NCI-H1417 (cell line): ENCODE measurements at regions not wholly inside any gene's neighbourhood (a gene's known extent, or its start where the extent isn't known, plus 50 kb on each side); places are given as distances from the start of the nearest gene placed in this dataset.

Source experiments
- DNase-seq, 3 experiments: peaks; one replicate each; lab custom pipeline; 2025; lab: John Stamatoyannopoulos, UW

DNA sequence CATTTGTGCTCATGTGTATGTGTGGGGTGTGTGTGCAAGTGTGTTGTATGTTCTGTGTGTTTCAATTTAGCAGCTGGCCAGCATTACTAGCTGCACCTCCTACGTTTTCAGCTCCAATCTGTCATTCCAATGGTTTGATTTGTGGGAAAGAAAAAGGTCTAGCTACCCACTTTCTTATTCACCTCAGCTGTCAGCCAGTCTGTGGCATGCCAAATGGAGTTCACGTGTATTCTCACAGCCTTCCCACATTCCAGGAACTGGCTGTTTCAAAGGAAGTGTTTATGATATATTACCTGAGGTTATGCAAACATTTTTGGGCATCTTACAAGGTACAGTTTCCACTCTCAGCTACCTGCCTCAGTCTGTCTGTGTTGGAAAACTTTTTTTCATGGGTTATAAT, 220.2 kb upstream of the CPNE8 start:
- DNase-seq: no peak

DNA sequence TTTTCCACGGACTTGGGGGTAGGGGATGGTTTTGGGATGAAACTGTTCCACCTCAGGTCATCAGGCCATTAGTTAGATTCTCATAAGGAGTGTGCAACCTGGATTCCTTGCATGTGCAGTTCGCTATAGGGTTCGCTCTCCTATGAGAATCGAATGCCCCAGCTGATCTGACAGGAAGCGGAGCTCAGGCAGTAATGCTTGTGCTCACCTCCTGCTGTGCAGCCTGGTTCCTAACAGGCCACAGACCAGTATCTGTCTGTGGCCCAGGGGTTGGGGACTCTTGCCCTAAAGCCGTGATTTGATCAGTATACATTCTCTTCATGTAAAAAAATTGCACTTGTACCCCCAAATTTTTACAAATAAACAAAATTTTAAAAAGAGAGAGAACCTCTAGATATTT, 219.4 kb upstream of the CPNE8 start:
- DNase-seq: no peak

DNA sequence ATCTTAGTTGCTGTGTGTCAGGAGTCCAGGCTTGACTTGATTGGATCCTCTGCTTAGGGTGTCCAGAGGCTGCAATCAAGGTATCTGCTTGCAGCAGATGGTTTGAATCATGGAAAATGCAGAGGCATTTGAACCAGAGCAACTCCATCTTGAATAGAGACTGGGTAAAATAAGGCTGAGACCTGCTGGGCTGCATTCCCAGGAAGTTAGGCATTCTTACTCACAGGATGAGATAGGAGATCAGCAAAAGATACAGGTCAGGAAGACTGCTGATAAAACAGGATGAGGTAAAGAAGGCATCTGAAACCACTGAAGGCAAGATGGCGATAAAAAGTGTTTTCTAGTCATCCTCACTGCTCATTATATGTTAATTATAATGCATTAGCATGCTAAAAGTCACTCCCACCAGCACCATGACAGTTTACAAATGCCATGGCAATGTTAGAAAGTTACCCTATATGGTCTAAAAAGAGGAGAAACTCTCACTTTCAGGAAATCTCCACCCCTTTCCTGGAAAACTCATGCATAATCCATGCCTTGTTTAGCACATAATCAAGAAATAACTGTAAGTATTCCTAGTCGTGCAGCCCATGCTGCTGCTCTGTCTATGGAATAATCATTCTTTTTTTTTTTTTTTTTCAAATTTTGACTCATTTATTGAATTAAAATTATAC, 218.3 kb upstream of the CPNE8 start:
- DNase-seq: no peak

DNA sequence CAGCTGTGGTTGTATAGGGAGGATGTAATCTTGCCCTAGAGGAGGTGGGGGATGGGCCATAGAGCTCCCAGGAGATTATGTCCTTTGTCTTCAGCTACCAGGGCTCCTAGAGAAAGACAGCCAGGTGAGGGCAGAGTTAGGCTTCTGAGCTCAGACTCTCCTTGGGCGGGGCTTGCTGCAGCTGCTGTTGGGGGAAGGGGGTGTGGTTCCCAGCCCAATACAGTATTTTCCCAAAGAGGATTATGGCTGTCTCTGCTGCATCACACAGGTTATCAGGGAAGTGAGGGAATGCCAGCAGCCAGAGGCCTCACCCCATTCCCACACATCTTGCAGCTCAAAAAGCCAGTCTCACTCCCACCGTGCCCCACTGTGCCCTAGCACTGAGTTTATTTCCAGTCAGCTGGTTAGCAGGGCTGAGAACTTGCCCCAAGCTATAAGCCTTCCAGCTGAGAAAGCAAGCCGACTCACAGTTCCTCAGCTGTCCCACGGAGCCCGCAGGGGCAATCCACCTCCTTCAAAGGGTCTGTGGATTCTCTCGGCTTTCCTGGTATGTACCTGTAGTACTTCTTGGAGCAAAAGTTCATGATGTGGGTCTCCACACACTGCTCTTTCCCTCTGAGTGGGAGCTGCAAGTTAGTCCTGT, 217.3 kb upstream of the CPNE8 start:
- peak in 1 of 3 experiments; percentile 29 for DNase-seq

DNA sequence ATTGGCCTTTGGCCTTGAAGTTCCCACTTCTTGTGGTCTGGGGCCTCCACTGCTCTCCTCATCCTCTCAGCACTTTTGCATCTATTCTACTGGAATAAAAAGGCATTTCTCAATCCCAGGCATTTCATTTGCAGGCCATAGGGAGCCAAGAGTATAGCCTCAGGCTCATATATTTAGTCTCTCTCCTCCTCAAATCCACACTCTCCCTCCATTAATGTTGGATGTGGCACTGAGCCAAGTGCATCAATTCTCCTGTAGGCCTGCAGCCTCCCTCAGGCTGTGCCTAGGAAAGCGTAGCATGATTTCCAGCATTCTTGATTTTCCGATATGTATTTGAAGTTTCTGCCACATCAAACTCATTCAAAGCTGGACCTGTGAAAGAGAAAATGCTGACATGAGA, 211.5 kb upstream of the CPNE8 start:
- peak in 1 of 3 experiments; percentile 27 for DNase-seq

DNA sequence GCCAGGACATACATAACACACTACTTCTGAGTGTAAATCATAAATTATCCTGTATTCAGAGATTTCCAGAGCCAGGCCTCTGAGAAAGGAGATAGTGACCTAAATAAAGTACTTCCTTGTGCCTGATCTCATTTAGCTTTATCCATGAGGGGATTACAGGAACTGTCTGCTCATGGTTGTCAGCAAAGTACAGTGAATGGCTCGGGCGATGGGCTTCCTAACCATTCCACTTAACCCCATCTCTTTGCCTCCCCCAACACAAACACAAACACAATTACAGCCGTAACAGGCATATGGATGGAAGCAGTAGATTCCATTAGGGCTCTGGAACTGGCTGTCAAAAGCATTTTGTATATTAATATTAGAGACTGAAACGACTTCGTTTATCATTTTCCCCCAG, 206.7 kb upstream of the CPNE8 start:
- DNase-seq: no peak

DNA sequence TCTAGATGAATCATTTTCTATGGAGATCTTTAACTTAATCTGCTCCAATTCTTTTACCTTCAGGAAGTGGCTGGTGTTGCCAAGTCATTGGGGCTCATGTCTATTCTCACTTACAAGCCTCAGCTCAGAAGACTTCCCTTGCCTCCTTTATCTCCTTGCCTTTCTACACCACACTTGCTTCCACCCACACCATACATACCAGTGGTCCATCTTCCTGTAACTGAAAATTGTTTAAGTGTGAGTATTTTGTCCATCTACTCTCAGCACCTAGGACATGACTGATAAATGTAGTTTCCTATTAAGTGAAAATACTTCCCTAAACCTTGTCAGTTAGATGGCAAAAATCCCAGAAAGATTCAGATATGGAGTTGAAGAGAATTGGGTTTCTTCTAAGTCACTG, 199.7 kb upstream of the CPNE8 start:
- DNase-seq: no peak

DNA sequence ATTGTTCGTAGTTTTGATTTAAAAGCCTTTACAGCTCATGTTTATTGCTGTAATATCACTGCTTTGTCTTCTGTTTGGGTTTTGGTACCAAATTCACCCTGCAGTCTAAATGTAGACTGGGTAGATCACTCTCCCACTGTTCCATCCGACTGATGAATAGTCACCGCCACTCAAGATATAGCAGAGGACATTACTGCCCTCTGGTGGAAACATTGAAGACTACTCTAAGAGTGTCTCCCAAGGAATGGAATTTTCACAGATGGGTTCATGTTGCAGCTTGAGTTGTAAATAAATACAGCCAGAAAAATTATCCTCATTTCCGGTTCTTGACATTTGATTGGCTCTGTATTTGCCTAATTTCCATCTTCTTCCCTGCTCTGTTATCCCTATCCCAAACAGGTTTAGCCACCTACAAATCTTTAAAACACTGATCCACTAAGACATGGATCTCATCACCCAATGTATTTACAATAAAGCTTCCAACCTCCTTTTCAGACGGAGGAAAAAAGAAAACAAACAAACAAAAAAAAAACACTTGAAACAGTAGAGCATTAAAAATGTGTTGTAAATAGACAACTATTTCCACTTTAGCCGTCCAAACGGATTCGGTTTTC, 198.3 kb upstream of the CPNE8 start:
- DNase-seq: peak; percentile 30 to 80 (median 30)

DNA sequence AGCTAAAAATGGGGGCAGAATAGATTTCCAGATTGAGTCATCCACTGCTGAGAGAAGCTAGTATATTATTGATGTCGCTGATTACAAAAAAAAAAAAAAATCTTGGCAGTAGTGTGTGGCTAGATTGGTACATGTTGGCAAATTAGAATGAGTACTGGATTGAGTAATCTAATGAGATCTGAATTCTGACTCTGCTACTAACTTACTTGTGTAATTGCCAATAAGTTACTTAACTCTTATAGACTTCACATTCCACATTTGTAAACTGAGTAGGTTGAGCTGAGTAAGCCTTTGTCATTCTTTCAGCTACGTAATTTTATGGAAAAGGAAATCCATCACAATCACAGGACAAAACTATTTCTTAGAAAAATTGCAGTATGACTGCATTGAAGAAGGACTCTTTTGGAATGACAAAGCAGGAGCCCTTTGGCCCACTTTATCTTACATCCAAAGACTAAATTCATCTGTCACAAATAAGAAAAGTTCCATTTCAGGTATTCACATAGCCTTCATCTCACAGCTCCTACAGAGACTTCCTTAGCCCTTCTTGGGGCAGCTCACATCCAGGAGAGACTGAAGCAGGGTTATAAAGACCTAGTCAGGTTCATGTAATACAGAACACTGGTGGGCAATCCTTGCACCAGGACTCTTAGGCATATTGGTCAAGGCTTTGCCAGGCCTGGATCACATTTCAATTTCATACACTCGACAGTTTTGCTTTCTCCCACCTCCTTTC, 197.3 kb upstream of the CPNE8 start:
- no peak for DNase-seq

DNA sequence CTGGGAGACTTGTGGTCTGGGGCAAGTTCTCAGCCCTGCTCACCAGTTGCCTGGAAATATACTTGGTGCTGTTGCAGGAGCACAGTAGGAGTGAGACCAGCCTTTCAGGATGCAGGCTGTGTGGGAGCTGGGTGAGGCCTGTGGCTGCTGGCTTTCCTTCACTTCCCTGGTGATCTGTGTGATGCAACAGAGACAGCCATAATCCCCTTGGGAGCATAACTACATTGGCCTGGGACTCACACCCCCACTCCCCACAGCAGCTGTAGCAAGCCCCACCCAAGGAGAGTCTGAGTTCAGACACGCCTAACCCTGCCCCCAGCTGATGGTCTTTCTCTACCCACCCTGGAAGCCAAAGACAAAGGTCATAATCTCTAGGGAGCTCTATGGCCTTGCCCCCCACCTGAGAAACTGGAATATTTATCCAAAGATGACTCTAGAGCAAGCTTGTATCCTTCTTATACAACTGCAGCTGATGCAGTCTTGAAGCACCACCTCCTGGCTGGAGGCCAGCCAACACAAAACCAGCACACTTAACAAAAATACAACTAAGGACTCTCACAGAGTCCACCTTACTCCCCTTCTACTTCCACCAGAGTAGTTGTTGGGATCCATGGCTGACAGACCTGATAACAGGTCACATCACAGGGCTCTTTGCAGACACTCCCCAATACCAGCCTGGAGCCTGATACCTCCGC, 190.4 kb upstream of the CPNE8 start:
- DNase-seq: no peak

DNA sequence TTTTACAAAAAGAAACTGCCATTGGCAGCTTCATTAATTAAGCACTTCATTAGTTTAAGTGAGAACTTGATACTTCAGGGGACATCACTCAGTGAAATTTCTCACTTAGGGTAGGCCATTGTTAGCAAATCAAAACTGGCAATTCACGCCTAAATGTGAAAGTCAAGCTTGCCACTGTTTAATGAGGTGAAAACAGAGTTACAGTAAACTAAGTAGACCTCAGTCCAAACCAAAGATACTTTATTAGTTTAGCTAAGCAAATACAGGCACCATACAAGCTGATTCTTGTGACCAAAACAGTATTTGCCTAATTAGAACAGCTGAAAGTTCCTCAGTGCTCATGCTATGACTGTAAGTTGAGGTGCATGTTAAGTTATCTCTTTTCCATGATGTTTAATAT, 176.5 kb upstream of the CPNE8 start:
- no peak for DNase-seq

DNA sequence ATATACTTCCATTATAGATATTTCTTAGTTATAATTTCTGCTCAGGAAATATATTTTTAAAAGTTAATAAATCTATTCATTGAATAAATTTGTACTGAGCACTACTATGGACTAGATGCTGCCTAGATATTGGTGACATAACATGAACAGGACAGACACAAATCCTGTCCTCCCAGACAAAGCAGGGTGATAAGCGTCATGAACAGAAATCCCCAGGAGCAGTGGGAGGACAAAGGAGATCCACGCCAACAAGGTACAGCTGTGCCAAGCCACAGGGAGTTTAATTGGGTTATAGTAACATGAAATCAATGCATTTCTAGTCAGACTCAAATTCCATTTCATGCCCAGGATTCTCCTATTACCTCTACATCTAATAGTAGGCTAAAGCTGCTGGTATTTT, 171.8 kb upstream of the CPNE8 start:
- DNase-seq: no peak

DNA sequence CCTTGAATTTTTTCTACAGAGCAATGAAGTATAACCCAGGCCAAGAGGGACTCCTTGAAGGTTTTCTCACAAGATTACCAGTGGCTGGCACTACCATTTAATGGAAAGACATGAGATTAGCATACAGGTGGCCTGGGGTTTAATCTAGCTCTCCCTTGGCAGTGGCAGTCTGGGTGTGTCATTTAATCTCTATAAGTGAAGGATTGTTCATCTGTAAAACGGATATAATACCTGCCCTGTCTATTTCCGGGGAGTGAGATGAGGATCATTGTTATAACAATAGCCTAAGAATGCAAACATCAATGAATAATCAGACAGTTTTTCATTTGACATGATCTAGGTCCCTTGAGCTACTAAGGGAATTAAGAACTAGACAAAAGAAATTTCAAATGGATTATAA, 168.7 kb upstream of the CPNE8 start:
- DNase-seq: no peak

DNA sequence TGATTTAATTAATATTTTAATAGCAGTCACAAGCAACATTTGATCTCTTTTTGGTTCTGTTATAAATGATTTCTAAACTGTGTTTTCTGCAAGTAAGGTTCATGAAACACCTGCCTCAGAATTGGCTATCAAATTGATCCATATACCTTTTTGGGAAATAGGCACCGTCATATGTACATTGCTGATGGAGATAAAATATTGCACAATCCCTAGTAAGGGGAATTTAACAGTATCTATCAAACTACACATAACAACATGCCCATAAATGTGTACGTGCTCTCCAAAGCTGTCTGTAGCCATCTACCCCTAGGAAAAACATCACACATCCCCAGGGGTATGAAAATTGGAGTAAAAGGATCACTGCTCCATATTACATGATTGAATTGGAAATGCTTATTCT, 167.3 kb upstream of the CPNE8 start:
- no peak for DNase-seq

DNA sequence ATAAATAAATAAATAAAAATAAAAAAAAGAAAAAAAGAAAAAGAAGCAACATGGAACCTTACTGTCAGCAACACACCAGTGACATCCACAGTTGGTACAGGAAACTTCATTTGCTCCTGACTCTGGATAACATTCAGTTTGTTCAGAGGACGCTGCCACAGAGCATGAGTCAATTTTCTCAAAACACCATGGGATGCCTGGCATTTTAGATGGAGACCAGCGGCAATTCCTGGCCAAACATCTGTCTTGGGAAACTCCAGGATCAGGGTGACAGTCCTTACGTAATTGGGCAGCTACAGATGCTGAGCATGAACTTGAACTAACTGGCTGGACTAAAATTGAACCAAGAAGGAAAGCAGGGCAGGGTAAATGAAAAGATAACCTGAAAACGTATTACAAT, 166.2 kb upstream of the CPNE8 start:
- DNase-seq: no peak

DNA sequence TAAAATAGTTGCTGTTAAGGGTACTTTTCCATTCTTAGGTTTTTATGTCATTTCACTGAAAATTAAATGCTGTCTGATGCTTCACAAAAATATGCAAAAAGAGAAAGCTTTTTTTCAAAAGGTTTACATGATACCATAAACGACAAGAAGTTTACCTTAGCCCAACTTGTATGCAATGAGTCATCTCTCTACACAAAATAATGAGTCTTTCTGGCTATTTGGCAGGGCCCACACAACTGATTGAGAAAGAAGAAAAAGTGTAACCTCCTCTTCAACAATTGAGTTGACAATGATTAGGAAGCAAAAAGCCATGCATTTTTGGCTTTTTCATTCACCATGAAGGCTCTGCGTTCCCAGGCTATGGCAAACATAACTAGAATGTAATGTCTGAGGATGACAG, 165.4 kb upstream of the CPNE8 start:
- no peak for DNase-seq

DNA sequence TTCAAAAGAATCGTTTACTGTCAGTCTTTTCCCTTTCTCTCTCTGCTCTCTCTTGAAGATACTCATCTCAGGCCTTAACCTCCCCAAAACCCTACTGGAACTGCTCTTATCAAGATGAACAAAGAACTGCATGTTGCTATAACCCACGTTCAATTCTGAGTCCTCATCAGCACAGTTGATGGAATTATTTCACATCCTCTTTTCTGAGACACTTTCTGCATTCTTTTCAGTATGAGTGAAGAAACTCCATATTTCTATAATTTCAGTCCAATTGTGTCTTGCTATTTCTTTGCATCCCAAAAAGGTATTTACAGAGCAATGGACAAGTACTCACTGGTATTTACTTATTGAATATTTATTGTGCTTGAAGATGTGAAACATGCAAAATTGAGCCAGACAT, 160.1 kb upstream of the CPNE8 start:
- no peak for DNase-seq

DNA sequence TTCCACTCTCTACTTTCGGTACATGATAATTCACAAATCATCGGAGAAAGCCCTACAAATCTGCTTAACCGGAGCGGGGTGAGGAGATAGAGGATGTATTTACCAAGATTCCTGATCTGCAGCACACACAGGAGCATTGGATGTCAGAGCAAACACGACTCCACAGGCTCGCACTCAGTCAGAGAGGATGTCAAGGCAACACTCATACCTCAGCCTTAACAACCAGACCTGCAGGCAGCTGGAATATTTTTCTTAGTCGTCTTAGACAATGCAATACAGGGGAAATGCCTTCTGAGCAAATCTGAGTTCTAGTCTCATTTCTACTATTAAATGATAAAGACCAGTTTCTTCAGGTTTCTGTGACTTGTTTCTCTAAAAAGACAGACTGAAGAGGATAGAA, 159.3 kb upstream of the CPNE8 start:
- peak in 1 of 3 experiments; percentile 2 for DNase-seq

DNA sequence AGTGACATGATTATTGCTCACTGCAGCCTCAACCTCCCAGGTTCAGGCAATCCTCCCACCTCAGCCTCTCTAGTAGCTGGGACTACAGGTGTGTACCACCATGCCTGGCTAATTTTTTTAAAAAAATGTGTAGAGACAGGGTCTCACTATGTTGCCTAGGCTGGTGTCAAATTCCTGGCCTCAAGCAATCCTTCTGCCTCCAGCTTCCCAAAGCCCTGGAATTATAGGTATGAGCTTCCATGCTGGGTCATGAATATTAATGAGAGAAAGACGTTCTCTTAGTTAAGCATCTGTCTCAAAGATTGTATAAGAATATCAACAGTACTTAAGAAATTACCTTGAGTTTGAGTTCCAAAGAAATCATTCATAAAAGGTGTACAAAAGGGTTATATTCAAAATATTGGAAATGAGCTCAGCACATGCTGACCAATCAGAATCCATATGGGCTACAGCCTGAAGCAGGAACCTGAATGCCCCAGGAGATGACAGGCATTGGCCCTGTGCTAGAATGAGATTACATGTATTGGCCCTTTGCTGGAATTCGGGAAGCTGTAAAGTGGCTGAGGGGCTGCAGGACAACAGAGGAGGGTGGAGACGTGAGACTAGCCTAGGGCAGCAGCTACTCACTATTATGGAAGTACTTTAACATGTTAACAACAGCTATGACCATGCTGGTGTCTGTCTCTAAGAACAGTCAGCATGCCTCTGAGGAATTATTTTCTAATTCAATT, 157.0 kb upstream of the CPNE8 start:
- DNase-seq: no peak

DNA sequence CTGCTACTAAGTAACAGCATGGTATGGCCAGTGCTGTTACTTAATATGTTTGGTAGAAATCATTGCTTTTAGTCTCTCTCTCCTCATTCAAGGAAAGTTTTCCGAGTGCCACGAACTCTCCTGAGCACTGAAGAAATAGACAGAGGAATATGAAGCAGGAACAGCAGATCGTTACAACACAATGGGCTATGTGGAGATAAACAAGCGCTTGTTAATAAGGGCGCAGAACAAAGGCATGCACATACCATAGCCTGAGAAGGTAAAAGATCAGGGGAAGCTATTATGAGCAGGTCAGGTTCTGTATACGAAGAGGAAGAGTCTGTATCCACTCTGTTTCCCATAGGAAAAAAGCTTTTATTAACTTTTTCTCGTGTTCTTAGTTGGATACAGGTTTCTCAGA, 156.2 kb upstream of the CPNE8 start:
- no peak for DNase-seq

DNA sequence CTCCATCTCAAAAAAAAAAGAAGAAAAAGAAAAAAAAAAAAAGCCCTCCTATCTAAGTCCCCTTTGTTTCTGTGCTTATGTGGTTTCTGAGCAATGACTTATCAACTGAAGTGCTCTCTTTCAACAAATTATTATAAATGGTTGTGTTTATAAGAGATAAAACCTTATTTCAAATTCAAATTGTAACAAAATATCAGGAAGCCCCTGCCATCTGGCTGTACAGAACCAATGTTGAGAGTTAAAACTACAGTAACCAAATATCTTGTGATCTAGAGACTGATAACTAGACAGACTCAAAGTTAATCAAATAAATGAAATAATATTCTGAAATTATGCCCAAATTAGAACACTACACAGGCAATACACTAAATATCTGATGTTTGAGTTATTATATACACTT, 143.0 kb upstream of the CPNE8 start:
- DNase-seq: no peak
